Body of pancreas (tissue), 4 donors: ENCODE measurements at regions not wholly inside any gene's neighbourhood (a gene's known extent, or its start where the extent isn't known, plus 50 kb on each side); places are given as distances from the start of the nearest gene placed in this dataset.

Experiments
- POLR2A ChIP-seq, 3 donors: fragments of 450-650 bp; IDR thresholded peaks; one replicate each; pipeline ENCODE4 v1.6.1; 2016; ENCODE audit warnings: antibody characterized with exemption in 3 of 3, mild to moderate bottlenecking in 2 of 3
- TF ChIP-seq, protein P1 (sequence below), 7 experiments: fragments of 450-650 bp in 4 of 7; fragments of 200-600 bp in 3 of 7; sonication (generic) in 3 of 7; IDR thresholded peaks; one replicate each; pipeline ENCODE4 v1.5.1; 2016 to 2019; ENCODE audit warnings: antibody characterized with exemption in 7 of 7

DNA sequence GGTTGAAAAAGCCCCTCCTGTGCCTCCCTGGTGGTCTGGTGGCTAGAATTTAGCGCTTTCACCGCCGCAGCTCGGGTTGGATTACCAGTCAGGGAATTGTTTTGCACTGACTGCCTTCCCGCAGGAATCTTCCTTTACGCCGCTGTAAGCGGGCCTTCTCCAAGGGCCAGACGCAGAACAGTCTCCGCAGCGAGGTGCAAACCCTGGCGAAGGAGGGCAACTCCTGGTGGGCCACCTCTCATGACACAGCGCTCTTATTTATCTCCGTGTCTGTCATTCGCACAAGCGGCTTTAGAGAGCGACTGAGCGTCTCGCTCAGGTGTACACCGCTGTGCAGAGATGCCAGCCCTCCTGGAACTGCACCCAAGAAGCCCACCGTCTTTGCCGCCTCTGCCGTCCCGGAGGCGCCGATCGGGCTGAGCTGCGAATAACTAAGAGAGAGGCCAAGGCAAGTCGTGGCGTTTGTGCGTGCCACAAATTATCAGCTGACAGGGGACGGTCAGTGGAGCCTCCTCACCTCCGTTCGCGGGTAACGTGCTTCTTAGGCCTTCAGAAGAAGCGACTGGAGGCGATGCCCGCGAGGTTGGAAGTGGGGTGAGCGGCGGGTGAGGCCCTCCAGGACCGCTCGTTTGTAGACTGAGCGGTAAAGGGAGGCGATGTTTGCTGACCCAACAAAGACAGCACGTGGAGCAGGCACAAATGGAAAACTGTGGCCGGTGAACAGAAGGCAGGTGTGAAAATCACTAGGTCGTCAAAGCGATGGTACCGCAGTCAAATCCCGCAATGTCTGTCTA lies 93.5 kb downstream of the PRKAB2 start:
- TF ChIP-seq, protein P1, sequence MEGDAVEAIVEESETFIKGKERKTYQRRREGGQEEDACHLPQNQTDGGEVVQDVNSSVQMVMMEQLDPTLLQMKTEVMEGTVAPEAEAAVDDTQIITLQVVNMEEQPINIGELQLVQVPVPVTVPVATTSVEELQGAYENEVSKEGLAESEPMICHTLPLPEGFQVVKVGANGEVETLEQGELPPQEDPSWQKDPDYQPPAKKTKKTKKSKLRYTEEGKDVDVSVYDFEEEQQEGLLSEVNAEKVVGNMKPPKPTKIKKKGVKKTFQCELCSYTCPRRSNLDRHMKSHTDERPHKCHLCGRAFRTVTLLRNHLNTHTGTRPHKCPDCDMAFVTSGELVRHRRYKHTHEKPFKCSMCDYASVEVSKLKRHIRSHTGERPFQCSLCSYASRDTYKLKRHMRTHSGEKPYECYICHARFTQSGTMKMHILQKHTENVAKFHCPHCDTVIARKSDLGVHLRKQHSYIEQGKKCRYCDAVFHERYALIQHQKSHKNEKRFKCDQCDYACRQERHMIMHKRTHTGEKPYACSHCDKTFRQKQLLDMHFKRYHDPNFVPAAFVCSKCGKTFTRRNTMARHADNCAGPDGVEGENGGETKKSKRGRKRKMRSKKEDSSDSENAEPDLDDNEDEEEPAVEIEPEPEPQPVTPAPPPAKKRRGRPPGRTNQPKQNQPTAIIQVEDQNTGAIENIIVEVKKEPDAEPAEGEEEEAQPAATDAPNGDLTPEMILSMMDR (IDR thresholded peaks at IDR 0.05) = no peak
- no peak for TF ChIP-seq POLR2A (IDR thresholded peaks at IDR 0.05)
